Smooth muscle cell (in vitro differentiated cells): ENCODE measurements at regions not wholly inside any gene's neighbourhood (a gene's known extent, or its start where the extent isn't known, plus 50 kb on each side); places are given as distances from the start of the nearest gene placed in this dataset.

Experiments
- DNase-seq: peaks from one replicate; lab custom pipeline; 2025; ENCODE audit not compliant: unreplicated experiment; lab: John Stamatoyannopoulos, UW
- H2AFZ ChIP-seq: fragments of 200-600 bp; sonication (generic); 2 replicates; pipeline ENCODE4 v1.6.0; 2016; ENCODE audit warnings: antibody characterized with exemption, low read depth, mild to moderate bottlenecking
- H3F3A ChIP-seq: fragments of 200-600 bp; sonication (generic); 2 replicates; pipeline ENCODE4 v1.6.0; 2017; ENCODE audit warnings: antibody characterized with exemption, low read depth
- H3K27ac ChIP-seq: fragments of 200-600 bp; sonication (generic); 2 replicates; pipeline ENCODE4 v1.5.1; 2016; ENCODE audit warnings: low read depth, mild to moderate bottlenecking
- H3K27me3 ChIP-seq: fragments of 200-600 bp; sonication (generic); 2 replicates; pipeline ENCODE4 v1.6.1; 2016; ENCODE audit warnings: low read depth, mild to moderate bottlenecking
- H3K36me3 ChIP-seq: fragments of 200-600 bp; sonication (generic); 2 replicates; pipeline ENCODE4 v1.5.1; 2016; ENCODE audit warnings: low read depth
- H3K4me1 ChIP-seq: fragments of 200-600 bp; sonication (generic); 2 replicates; pipeline ENCODE4 v1.5.1; 2016; ENCODE audit warnings: low read depth
- H3K4me2 ChIP-seq: fragments of 200-600 bp; sonication (generic); 2 replicates; pipeline ENCODE4 v1.6.0; 2016; ENCODE audit warnings: mild to moderate bottlenecking
- H3K4me3 ChIP-seq: fragments of 200-600 bp; sonication (generic); 2 replicates; pipeline ENCODE4 v1.5.1; 2016; ENCODE audit warnings: mild to moderate bottlenecking
- H3K79me2 ChIP-seq: fragments of 200-600 bp; sonication (generic); 2 replicates; pipeline ENCODE4 v1.6.0; 2016; ENCODE audit warnings: low read depth, mild to moderate bottlenecking
- H3K9ac ChIP-seq: fragments of 200-600 bp; sonication (generic); 2 replicates; pipeline ENCODE4 v1.6.0; 2016; ENCODE audit warnings: low read depth
- H3K9me3 ChIP-seq: fragments of 200-600 bp; sonication (generic); replicated peaks from 2 replicates; pipeline ENCODE4 v1.5.1; 2016; ENCODE audit warnings: low read depth
- H4K20me1 ChIP-seq: fragments of 200-600 bp; sonication (generic); 2 replicates; pipeline ENCODE4 v1.6.0; 2016; ENCODE audit warnings: low read depth
- CTCF ChIP-seq: fragments of 200-600 bp; sonication (generic); IDR thresholded peaks from 2 replicates; pipeline ENCODE4 v1.5.1; 2017; ENCODE audit warnings: borderline replicate concordance, mild to moderate bottlenecking, antibody characterized with exemption; ENCODE audit not compliant: insufficient read depth, poor library complexity, severe bottlenecking
- WGBS: methylation state at CpG from one replicate; pipeline ENCODE4 v1.1.7; 2016; ENCODE audit warnings: low lambda C conversion rate; 5-methylcytosine and 5-hydroxymethylcytosine counted together

DNA sequence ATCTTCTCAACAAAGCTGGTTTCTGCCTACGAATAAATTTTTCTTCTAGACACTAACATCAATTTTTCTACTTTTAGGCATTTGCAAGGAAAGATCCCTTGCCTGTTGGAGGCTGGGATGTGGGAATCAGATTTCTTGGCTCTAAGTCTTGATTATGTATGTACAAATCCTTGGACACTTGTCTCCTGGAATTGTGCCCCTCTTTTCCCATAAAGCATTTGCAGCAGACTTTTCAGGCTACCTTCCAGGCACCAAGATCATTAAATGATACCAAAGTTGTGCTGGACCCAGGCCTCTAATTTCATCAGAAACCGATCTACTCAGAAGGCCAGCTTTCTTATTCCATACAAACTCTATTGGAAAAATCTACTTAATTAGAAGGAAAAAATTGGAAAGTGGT lies 339.5 kb upstream of the DIPK2B start:
- WGBS: 77% methylated on average over 2 of the region's 2 CpGs
- H3K4me2 ChIP-seq: no peak overlapping the region
- H3F3A ChIP-seq: no peaks in the 10 kb centered on the region
- no peaks in the 10 kb centered on the region for H3K9me3 ChIP-seq
- DNase-seq: no peak
- H3K27ac ChIP-seq: no peak overlapping the region
- no peaks in the 10 kb centered on the region for H3K27me3 ChIP-seq
- H2AFZ ChIP-seq: no peak overlapping the region
- H4K20me1 ChIP-seq: no peaks in the 10 kb centered on the region
- no peaks in the 10 kb centered on the region for H3K4me1 ChIP-seq
- H3K79me2 ChIP-seq: no peaks in the 10 kb centered on the region
- no peak for TF ChIP-seq CTCF
- no peaks in the 10 kb centered on the region for H3K36me3 ChIP-seq
- no peak overlapping the region for H3K9ac ChIP-seq
- H3K4me3 ChIP-seq: no peak overlapping the region

DNA sequence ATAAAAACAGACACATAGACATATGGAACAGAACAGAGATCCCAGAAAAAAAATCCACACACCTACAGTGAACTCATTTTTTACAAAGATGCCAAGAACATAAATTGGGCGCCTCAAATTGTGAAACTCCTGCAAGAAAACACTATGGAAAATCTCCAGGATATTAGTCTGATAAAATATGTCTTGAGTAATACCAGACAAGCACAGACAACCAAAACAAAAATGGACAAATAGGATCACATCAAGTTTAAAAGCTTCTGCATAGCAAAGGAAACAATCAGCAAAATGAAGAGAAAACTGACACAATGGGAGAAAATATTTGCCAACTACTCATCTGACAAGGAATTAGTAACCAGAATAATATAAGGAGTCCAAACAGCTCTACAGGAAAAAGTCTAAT lies 337.3 kb upstream of the DIPK2B start:
- no peaks in the 10 kb centered on the region for H3K27me3 ChIP-seq
- no peaks in the 10 kb centered on the region for H3F3A ChIP-seq
- H3K79me2 ChIP-seq: no peaks in the 10 kb centered on the region
- H3K4me3 ChIP-seq: no peak overlapping the region
- H3K9ac ChIP-seq: no peak overlapping the region
- H3K36me3 ChIP-seq: no peaks in the 10 kb centered on the region
- no peaks in the 10 kb centered on the region for H3K4me1 ChIP-seq
- H3K4me2 ChIP-seq: no peak overlapping the region
- WGBS: 56% methylated on average over 1 of the region's 1 CpG
- H3K9me3 ChIP-seq: no peaks in the 10 kb centered on the region
- DNase-seq: no peak
- no peak overlapping the region for H2AFZ ChIP-seq
- H3K27ac ChIP-seq: no peak overlapping the region
- TF ChIP-seq CTCF: no peak
- no peaks in the 10 kb centered on the region for H4K20me1 ChIP-seq

DNA sequence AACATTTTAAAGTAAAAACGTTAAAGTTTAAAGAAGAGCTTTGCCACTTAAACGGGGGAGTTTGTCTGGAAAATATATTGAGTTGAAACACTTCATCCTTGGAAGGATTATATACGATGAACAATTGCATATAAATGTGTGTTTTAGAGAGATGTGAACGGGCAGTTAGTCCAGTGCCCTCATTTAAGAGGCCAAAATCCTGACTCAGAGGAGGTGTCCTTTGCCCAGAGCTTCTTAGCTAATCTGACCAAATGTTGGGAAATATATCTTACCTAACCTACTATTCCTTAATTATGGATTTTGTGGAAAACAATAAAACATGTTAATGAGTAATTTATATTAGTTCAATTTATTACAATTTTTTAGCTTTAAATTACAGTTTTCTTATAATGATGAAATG lies 327.2 kb upstream of the DIPK2B start:
- Histone ChIP-seq H3K9me3 (no peaks in the 10 kb centered on the region), H3K36me3 (no peaks in the 10 kb centered on the region), H3K4me2 (no peak overlapping the region), H2AFZ (no peak overlapping the region), H3K4me1 (no peaks in the 10 kb centered on the region), H3K9ac (no peak overlapping the region), H3K4me3 (no peak overlapping the region), H4K20me1 (no peaks in the 10 kb centered on the region), H3K27ac (no peak overlapping the region), H3F3A (no peaks in the 10 kb centered on the region), H3K27me3 (no peaks in the 10 kb centered on the region), H3K79me2 (no peaks in the 10 kb centered on the region)
- TF ChIP-seq CTCF: no peak
- DNase-seq: no peak
- 65% methylated on average over 4 of the region's 4 CpGs for WGBS

GRCh38 chrX:45524805-45525204 lies 324.1 kb upstream of the DIPK2B start:
- 61% methylated on average over 3 of the region's 3 CpGs for WGBS
- H3F3A ChIP-seq: no peaks in the 10 kb centered on the region
- H3K4me3 ChIP-seq: no peak overlapping the region
- no peaks in the 10 kb centered on the region for H3K4me1 ChIP-seq
- no peaks in the 10 kb centered on the region for H3K36me3 ChIP-seq
- no peak overlapping the region for H2AFZ ChIP-seq
- no peaks in the 10 kb centered on the region for H3K79me2 ChIP-seq
- no peaks in the 10 kb centered on the region for H3K9me3 ChIP-seq
- TF ChIP-seq CTCF: no peak
- no peaks in the 10 kb centered on the region for H4K20me1 ChIP-seq
- DNase-seq: no peak
- no peaks in the 10 kb centered on the region for H3K27me3 ChIP-seq
- H3K9ac ChIP-seq: no peak overlapping the region
- H3K4me2 ChIP-seq: no peak overlapping the region
- H3K27ac ChIP-seq: no peak overlapping the region
